HL-60 (cell line): ENCODE measurements at regions not wholly inside any gene's neighbourhood (a gene's known extent, or its start where the extent isn't known, plus 50 kb on each side); places are given as distances from the start of the nearest gene placed in this dataset.

Experiments
- CTCF ChIP-seq: IDR thresholded peaks from one replicate; pipeline ENCODE4 v1.5.1; 2011; ENCODE audit warnings: low read length, control low read depth, inconsistent platforms; ENCODE audit not compliant: insufficient read depth
- GABPA ChIP-seq: IDR thresholded peaks from 2 replicates; pipeline ENCODE4 v1.6.1; 2012; ENCODE audit warnings: low read depth

- no peak for TF ChIP-seq CTCF
- TF ChIP-seq GABPA = no peak
These were observed 1188.9 kb upstream of the C9orf72 start for GRCh38 chr9:28762167-28762566.
